ENCODE measurements at regions not wholly inside any gene's neighbourhood (a gene's known extent, or its start where the extent isn't known, plus 50 kb on each side); places are given as distances from the start of the nearest gene placed in this dataset.
"Not testable (repeated sequence)": the region's sequence is repeated elsewhere in the genome, so short reads cannot be mapped to it uniquely, and the experiment has no call there.

- in situ Hi-C loops (cut with HindIII; ENCODE audit: low pct_ligation_motif_present, low pct_unique_long_range_greater_than_20kb, low sequenced_read_pairs), result no loop called here
- DNase-seq, result no peak
Measured at GRCh38 chr12:126219654-126220279, 1154.5 kb downstream of the AACS start.

DNA sequence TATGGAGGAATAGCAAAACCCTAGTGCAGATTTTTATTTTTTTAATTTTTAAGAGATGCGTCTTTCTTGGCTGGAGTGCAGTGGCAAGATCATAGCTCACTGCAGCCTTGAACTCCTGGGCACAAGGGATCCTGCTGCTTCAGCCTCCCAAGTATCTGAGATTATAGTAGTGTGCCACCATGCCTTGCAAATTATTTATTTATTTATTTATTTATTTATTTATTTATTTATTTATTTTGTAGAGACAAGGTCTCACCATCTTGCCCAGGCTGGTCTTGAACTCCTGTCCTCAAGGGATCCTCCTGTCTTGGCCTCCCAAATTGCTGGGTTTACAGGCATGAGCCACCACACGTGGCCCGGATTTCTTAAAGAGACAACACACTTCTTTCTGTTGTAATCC, 1158.8 kb downstream of the AACS start:
- DNase-seq, result no peak
- in situ Hi-C loops (cut with HindIII; ENCODE audit: low pct_ligation_motif_present, low pct_unique_long_range_greater_than_20kb, low sequenced_read_pairs), result no loop called here

- in situ Hi-C loops (cut with HindIII; ENCODE audit: low pct_ligation_motif_present, low pct_unique_long_range_greater_than_20kb, low sequenced_read_pairs), result no loop called here
- DNase-seq, result no peak
Measured at GRCh38 chr12:126228936-126229335, 1163.7 kb downstream of the AACS start.

- in situ Hi-C loops (cut with HindIII; ENCODE audit: low pct_ligation_motif_present, low pct_unique_long_range_greater_than_20kb, low sequenced_read_pairs), result no loop called here
- DNase-seq, result no peak
Measured at GRCh38 chr12:126232711-126233110, 1167.5 kb downstream of the AACS start.

GRCh38 chr12:126233625-126234024, 1168.4 kb downstream of the AACS start:
- in situ Hi-C loops (cut with HindIII; ENCODE audit: low pct_ligation_motif_present, low pct_unique_long_range_greater_than_20kb, low sequenced_read_pairs), result no loop called here
- no peak for DNase-seq

GRCh38 chr12:126243814-126244440, 1178.7 kb downstream of the AACS start:
- no peak for DNase-seq
- in situ Hi-C loops (cut with HindIII; ENCODE audit: low pct_ligation_motif_present, low pct_unique_long_range_greater_than_20kb, low sequenced_read_pairs), result no loop called here

DNA sequence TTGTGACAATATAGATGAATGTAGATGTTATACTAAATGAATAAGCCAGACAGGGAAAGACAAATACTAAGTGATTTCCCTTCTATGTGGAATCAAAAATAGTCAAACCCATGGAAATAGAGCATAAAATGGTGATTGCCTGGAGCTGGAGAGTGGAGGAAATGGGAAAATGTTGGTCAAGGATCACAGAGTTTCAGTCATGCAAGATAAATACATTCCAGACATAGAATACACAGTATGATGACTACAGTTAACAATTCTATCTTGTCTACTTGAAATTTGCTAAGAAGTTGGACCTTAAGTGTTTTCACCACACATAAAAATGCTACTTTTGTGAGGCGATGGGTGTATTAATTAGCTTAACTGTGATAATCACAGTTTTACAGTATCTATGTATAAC, 1182.7 kb downstream of the AACS start:
- DNase-seq, result peak; percentile 84
- in situ Hi-C loops (cut with HindIII; ENCODE audit: low pct_ligation_motif_present, low pct_unique_long_range_greater_than_20kb, low sequenced_read_pairs), result no loop called here

DNA sequence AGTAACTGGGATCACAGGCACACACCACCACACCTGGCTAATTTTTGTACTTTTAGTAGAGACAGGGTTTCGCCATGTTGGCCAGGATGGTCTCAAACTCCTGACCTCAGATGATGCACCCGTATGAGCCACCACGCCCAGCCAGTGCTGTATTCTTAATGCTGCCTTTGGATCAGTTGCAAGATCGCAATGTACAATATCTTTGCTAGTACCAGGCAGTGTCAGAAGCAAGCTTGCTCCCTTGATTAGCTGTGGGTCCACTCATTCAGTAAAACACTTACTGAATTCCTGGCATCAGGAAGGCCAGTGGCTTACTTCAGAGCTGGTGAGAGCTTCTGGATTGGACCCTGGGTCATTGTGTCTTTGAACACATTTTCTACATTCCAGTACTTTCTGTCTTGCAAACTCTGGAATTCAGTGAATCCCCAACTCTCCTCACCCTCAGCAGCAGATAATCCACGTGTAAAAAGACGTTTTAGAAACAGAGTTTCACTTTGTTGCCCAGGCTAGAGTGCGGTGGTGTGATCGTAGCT, 1183.7 kb downstream of the AACS start:
- in situ Hi-C loops (cut with HindIII; ENCODE audit: low pct_ligation_motif_present, low pct_unique_long_range_greater_than_20kb, low sequenced_read_pairs), result no loop called here
- peak; percentile 45 for DNase-seq

GRCh38 chr12:126258190-126258589, 1193.0 kb downstream of the AACS start:
- in situ Hi-C loops (cut with HindIII; ENCODE audit: low pct_ligation_motif_present, low pct_unique_long_range_greater_than_20kb, low sequenced_read_pairs), result no loop called here
- DNase-seq, result no peak

DNA sequence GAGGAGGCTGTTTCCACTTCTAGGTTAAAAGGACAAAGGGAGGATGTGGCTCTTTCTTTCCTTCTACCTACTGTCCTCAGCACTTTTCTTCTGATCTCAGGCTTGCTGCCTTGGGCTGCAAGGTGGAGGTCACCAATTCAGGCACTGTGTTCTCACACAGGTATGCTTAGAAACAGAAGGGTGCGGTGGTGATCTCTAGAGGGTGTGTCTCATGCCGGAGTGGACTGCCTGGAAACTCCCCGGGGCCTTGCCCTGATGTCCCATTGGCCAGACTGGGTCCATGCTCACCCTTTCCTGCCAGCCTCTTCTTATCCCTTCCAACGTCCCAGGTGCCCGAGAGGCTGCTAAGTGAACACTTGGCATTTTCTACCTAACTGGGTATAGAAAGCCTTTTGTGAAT, 1197.6 kb downstream of the AACS start:
- in situ Hi-C loops (cut with HindIII; ENCODE audit: low pct_ligation_motif_present, low pct_unique_long_range_greater_than_20kb, low sequenced_read_pairs), result no loop called here
- DNase-seq, result no peak

- in situ Hi-C loops (cut with HindIII; ENCODE audit: low pct_ligation_motif_present, low pct_unique_long_range_greater_than_20kb, low sequenced_read_pairs), result no loop called here
- no peak for DNase-seq
Measured at GRCh38 chr12:126268222-126268621, 1203.0 kb downstream of the AACS start.

- in situ Hi-C loops (cut with HindIII; ENCODE audit: low pct_ligation_motif_present, low pct_unique_long_range_greater_than_20kb, low sequenced_read_pairs), result no loop called here
- DNase-seq, result no peak
Measured at GRCh38 chr12:126271159-126271558, 1205.9 kb downstream of the AACS start.

DNA sequence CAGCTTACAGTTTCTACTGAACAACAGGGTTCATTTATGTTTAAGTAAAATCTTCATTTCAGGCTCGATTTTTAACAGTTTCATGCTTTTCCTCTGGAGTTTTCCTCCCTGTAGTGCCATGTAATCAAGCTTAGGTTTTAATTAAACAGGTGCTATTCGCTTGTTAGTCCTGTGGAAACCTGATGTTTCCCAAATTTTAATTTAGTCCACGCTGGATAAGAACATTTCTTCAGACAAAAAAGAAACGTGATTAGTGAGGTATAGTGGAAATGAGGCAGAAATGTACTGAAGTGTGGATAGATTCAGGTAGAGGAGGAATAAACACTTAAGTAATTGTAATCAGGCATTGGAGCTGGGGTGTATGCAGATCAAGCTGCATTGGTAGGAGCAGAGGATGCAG, 1217.5 kb downstream of the AACS start:
- in situ Hi-C loops (cut with HindIII; ENCODE audit: low pct_ligation_motif_present, low pct_unique_long_range_greater_than_20kb, low sequenced_read_pairs), result no loop called here
- DNase-seq, result no peak

- in situ Hi-C loops (cut with HindIII; ENCODE audit: low pct_ligation_motif_present, low pct_unique_long_range_greater_than_20kb, low sequenced_read_pairs), result no loop called here
- DNase-seq, result no peak
Measured at GRCh38 chr12:126286203-126286602, 1221.0 kb downstream of the AACS start.

GRCh38 chr12:126290456-126290855, 1225.2 kb downstream of the AACS start:
- DNase-seq, result no peak
- in situ Hi-C loops (cut with HindIII; ENCODE audit: low pct_ligation_motif_present, low pct_unique_long_range_greater_than_20kb, low sequenced_read_pairs), result no loop called here

DNA sequence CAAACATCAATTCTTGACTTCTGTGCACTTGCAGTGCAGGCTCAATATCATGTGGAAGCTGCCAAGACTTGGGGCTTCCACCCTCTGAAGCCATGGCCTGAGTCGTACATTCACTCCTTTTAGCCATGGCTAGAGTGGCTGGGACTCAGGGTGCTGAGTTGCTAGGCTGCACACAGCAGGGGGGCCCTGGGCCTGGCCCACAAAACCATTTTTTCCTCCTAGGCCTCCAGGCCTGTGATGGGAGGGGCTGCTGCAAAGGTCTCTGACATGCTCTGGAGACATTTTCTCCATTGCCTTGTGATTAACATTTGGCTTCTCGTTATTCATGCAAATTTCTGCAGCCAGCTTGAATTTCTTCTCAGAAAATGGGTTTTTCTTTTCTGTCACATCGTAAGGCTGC, 1226.8 kb downstream of the AACS start:
- in situ Hi-C loops (cut with HindIII; ENCODE audit: low pct_ligation_motif_present, low pct_unique_long_range_greater_than_20kb, low sequenced_read_pairs); DNase-seq: not testable (repeated sequence)

DNA sequence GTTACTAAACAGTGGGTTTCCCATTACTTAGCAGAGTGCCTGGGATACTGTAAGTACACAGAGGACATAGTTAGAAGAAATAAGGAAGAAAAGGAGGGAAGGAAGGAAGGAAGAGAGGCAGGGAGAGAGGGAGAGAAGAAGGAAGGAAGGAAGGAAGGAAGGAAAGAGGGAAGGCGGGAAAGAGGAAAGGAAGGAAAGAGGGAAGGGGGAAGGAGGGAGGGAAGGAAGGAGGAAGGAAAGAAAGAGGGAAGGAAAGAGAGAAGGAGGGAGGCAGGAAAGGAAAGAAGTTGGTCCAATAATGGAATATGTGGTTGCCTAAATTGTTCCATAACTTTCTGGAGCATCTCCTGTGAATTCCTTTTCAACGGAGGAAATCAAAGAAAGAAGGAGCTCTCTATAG, 1230.4 kb downstream of the AACS start:
- no peak for DNase-seq
- in situ Hi-C loops (cut with HindIII; ENCODE audit: low pct_ligation_motif_present, low pct_unique_long_range_greater_than_20kb, low sequenced_read_pairs), result no loop called here

DNA sequence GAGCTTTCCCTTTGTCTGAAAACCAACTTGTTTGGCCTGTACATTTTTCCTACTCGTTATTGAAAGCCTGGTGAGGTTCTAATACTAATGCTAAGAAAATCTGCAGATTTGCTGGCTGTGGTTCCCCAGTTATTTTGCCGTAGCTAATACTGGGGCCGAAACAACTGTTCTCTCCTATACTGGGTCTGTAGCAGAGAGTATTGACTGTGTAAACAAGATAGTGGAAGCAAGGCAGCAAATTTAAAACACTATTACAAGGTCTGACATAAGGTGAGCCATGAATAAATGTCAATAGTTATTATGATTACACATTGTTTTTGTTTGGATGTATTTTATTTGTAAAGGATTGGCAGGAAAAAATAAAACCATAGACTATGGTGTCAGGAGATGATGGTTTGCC, 1244.0 kb downstream of the AACS start:
- in situ Hi-C loops (cut with HindIII; ENCODE audit: low pct_ligation_motif_present, low pct_unique_long_range_greater_than_20kb, low sequenced_read_pairs), result no loop called here
- DNase-seq, result no peak

GRCh38 chr12:126312457-126312856, 1247.2 kb downstream of the AACS start:
- no peak for DNase-seq
- in situ Hi-C loops (cut with HindIII; ENCODE audit: low pct_ligation_motif_present, low pct_unique_long_range_greater_than_20kb, low sequenced_read_pairs), result no loop called here

GRCh38 chr12:126316411-126316810, 1251.2 kb downstream of the AACS start:
- in situ Hi-C loops (cut with HindIII; ENCODE audit: low pct_ligation_motif_present, low pct_unique_long_range_greater_than_20kb, low sequenced_read_pairs), result no loop called here
- DNase-seq, result no peak

All from ACHN (cell line).